GM12872 (cell line): ENCODE measurements at regions not wholly inside any gene's neighbourhood (a gene's known extent, or its start where the extent isn't known, plus 50 kb on each side); places are given as distances from the start of the nearest gene placed in this dataset.
A peak's percentile ranks its signal among the peaks of the same experiment; 100 is the strongest.

Experiments
- CTCF ChIP-seq: IDR thresholded peaks from 3 replicates; pipeline ENCODE4 v1.5.1; 2011; ENCODE audit warnings: low read depth, mild to moderate bottlenecking, low read length, moderate library complexity; ENCODE audit not compliant: insufficient read depth

- TF ChIP-seq CTCF = no peak
These were observed 49.9 kb upstream of the MAFB start for GRCh38 chr20:40738976-40739375.

GRCh38 chr20:40739841-40740240 is 50.8 kb upstream of the MAFB start:
- no peak for TF ChIP-seq CTCF

- TF ChIP-seq CTCF = peak; percentile 88
These were observed 52.6 kb upstream of the MAFB start for GRCh38 chr20:40741507-40742106.

GRCh38 chr20:40743141-40743775 is 54.2 kb upstream of the MAFB start:
- TF ChIP-seq CTCF = no peak

GRCh38 chr20:40744072-40744817 is 55.2 kb upstream of the MAFB start:
- TF ChIP-seq CTCF = no peak

- TF ChIP-seq CTCF = no peak
These were observed 55.8 kb upstream of the MAFB start for GRCh38 chr20:40744818-40745175.

GRCh38 chr20:40746251-40746650 is 57.2 kb upstream of the MAFB start:
- TF ChIP-seq CTCF = no peak
